ENCODE measurements at regions not wholly inside any gene's neighbourhood (a gene's known extent, or its start where the extent isn't known, plus 50 kb on each side); places are given as distances from the start of the nearest gene placed in this dataset.

- H3K9me3 ChIP-seq (replicated peaks): no peaks in the 10 kb centered on the region
- peaks cover 15% of the 10 kb centered on the region for H3K27me3 ChIP-seq (ENCODE audit: low read depth)
- H3K27ac ChIP-seq (replicated peaks): no peak overlapping the region
- no peak for DNase-seq
- H3K4me1 ChIP-seq: peaks cover 4% of the 10 kb centered on the region
- H3K36me3 ChIP-seq: no peaks in the 10 kb centered on the region
- TF ChIP-seq CTCF (IDR thresholded peaks at IDR 0.05; ENCODE audit: borderline replicate concordance): no peak
- no peak overlapping the region for H3K4me3 ChIP-seq
- intact Hi-C loops (cut with micrococcal nuclease): no loop called here
Observed at GRCh38 chr4:15317246-15317645, 110.6 kb upstream of the C1QTNF7 start.

DNA sequence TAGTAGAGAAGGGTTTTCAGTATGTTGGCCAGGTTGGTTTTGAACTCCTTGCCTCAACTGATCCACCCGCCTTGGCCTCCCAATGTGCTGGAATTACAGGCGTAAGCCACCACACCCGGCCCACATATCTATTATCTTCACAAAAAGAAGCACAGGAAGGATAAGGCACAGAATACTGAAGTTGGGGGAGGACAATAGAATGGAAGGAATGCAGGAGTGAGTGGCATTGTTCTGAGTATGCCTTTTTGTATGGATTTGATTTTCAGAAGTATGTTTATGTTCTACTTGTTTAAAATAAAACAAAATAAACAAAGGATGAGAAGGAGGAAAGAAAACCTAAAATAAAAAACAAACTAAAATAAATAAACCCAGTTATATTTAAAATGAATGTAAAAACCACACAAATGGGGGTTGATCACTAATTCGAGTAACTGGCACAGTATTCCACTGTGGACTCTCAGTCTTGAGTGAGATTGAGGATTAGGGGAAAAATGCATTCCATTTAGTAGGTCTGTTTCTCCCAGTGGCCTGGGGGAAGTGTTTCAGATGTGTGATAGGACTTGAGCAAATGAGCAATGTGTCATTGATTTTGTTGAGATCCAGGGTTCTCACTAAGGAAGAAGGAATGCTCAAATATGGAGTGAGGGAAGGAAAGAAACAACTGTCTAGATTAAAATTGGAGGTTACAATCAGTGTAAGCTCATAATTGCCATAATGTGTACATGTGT is 109.0 kb upstream of the C1QTNF7 start:
- no peak overlapping the region for H3K4me3 ChIP-seq
- TF ChIP-seq CTCF (IDR thresholded peaks at IDR 0.05; ENCODE audit: borderline replicate concordance): no peak
- no peak overlapping the region for H3K27ac ChIP-seq (replicated peaks)
- peaks cover 17% of the 10 kb centered on the region for H3K27me3 ChIP-seq (ENCODE audit: low read depth)
- no peaks in the 10 kb centered on the region for H3K9me3 ChIP-seq (replicated peaks)
- no peak for DNase-seq
- H3K4me1 ChIP-seq: peaks cover 4% of the 10 kb centered on the region
- no peaks in the 10 kb centered on the region for H3K36me3 ChIP-seq
- intact Hi-C loops (cut with micrococcal nuclease): no loop called here

DNA sequence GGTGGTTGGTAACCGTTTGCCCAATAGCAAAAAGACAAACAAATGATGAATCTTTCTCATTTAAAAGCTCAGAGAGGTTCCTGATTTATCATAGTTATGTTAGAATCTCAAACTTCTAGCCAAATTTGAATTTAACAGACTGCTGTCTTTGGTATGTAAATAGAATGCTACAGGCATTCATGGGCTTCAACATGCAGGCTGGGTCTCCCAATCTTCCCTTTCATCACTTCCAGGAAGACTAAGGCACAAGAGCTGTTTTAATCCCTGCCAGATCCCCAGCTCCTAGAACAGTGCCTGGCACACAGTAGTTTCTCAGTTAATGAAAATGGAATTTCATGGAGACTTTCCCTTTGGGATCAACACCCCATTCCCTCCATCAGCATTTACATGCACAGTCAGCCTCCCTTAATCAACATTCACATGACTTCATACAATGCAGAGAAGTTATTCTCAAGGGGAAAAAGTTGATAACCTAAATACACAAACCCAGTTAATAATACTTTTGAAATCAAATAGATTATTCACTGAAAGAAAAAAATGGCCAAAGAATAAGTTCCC is 107.6 kb upstream of the C1QTNF7 start:
- TF ChIP-seq CTCF (IDR thresholded peaks at IDR 0.05; ENCODE audit: borderline replicate concordance): no peak
- DNase-seq: no peak
- peaks cover 4% of the 10 kb centered on the region for H3K4me1 ChIP-seq
- no peaks in the 10 kb centered on the region for H3K36me3 ChIP-seq
- H3K27ac ChIP-seq (replicated peaks): no peak overlapping the region
- peaks cover 17% of the 10 kb centered on the region for H3K27me3 ChIP-seq (ENCODE audit: low read depth)
- H3K4me3 ChIP-seq: no peak overlapping the region
- H3K9me3 ChIP-seq (replicated peaks): no peaks in the 10 kb centered on the region
- intact Hi-C loops (cut with micrococcal nuclease): no loop called here

- Histone ChIP-seq H3K9me3 (replicated peaks) (peaks cover 5% of the 10 kb centered on the region), H3K36me3 (no peaks in the 10 kb centered on the region), H3K4me1 (peaks cover 4% of the 10 kb centered on the region), H3K27me3 (ENCODE audit: low read depth) (peaks cover 17% of the 10 kb centered on the region), H3K4me3 (no peak overlapping the region), H3K27ac (replicated peaks) (no peak overlapping the region)
- DNase-seq: no peak
- intact Hi-C loops (cut with micrococcal nuclease): no loop called here
- TF ChIP-seq CTCF (IDR thresholded peaks at IDR 0.05; ENCODE audit: borderline replicate concordance): no peak
Observed at GRCh38 chr4:15322006-15322405, 105.8 kb upstream of the C1QTNF7 start.

GRCh38 chr4:15325987-15326386 is 101.8 kb upstream of the C1QTNF7 start:
- peaks cover 14% of the 10 kb centered on the region for H3K27me3 ChIP-seq (ENCODE audit: low read depth)
- no peak for DNase-seq
- no peaks in the 10 kb centered on the region for H3K36me3 ChIP-seq
- no peak for TF ChIP-seq CTCF (IDR thresholded peaks at IDR 0.05; ENCODE audit: borderline replicate concordance)
- peaks cover 4% of the 10 kb centered on the region for H3K4me1 ChIP-seq
- H3K4me3 ChIP-seq: no peak overlapping the region
- H3K9me3 ChIP-seq (replicated peaks): peaks cover 5% of the 10 kb centered on the region
- intact Hi-C loops (cut with micrococcal nuclease): no loop called here
- no peak overlapping the region for H3K27ac ChIP-seq (replicated peaks)

All from left ventricle myocardium inferior (tissue), 1 donor.